ENCODE measurements at regions not wholly inside any gene's neighbourhood (a gene's known extent, or its start where the extent isn't known, plus 50 kb on each side); places are given as distances from the start of the nearest gene placed in this dataset.

DNA sequence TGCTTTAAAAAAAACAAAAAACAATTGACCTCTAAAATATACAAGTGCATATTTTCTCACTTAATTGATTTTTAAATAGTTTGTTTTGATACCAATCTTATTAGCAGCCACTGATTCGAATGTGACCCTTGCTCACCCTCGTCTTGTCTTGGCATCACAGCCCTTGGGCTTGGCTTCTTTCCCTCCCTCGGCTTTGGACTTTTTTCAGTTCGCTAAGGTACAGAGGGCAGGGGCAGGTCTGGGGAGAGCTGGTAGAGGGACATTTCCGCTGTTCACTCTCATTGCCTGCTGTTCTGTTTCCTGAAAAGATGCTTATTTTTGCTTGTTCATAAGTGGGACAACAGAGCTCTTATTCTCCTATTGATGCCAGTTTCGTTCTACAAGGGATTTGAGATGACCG lies 88.5 kb upstream of the RPS6KA3 start:
- no peak for TF ChIP-seq POLR2AphosphoS5 (IDR thresholded peaks at IDR 0.05)
- TF ChIP-seq, protein P1, sequence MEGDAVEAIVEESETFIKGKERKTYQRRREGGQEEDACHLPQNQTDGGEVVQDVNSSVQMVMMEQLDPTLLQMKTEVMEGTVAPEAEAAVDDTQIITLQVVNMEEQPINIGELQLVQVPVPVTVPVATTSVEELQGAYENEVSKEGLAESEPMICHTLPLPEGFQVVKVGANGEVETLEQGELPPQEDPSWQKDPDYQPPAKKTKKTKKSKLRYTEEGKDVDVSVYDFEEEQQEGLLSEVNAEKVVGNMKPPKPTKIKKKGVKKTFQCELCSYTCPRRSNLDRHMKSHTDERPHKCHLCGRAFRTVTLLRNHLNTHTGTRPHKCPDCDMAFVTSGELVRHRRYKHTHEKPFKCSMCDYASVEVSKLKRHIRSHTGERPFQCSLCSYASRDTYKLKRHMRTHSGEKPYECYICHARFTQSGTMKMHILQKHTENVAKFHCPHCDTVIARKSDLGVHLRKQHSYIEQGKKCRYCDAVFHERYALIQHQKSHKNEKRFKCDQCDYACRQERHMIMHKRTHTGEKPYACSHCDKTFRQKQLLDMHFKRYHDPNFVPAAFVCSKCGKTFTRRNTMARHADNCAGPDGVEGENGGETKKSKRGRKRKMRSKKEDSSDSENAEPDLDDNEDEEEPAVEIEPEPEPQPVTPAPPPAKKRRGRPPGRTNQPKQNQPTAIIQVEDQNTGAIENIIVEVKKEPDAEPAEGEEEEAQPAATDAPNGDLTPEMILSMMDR (IDR thresholded peaks at IDR 0.05) = no peak

Measured in gastroesophageal sphincter (tissue), 3 donors.